T follicular helper cell (primary cell): ENCODE measurements at regions not wholly inside any gene's neighbourhood (a gene's known extent, or its start where the extent isn't known, plus 50 kb on each side); places are given as distances from the start of the nearest gene placed in this dataset.

Experiments used
- DNase-seq: peaks from one replicate; pipeline ENCODE4 v3.0.0-alpha.2; 2020; ENCODE audit warnings: low read depth

- no peak for DNase-seq
Observed at GRCh38 chr14:38063711-38064320, 143.9 kb upstream of the SSTR1 start.

GRCh38 chr14:38065106-38065762 is 142.5 kb upstream of the SSTR1 start:
- DNase-seq, result peak; percentile 67

- no peak for DNase-seq
Observed at GRCh38 chr14:38070061-38070588, 137.6 kb upstream of the SSTR1 start.

- DNase-seq, result no peak
Observed at GRCh38 chr14:38073641-38074040, 134.1 kb upstream of the SSTR1 start.

- DNase-seq, result no peak
Observed at GRCh38 chr14:38074081-38074480, 133.6 kb upstream of the SSTR1 start.

- DNase-seq, result peak; percentile 20
Observed at GRCh38 chr14:38074754-38075153, 132.9 kb upstream of the SSTR1 start.

- peak; percentile 58 for DNase-seq
Observed at GRCh38 chr14:38078393-38078792, 129.3 kb upstream of the SSTR1 start.

GRCh38 chr14:38079268-38079667 is 128.4 kb upstream of the SSTR1 start:
- DNase-seq, result no peak

- DNase-seq, result no peak
Observed at GRCh38 chr14:38079886-38080285, 127.8 kb upstream of the SSTR1 start.

GRCh38 chr14:38080696-38081095 is 127.0 kb upstream of the SSTR1 start:
- no peak for DNase-seq

- no peak for DNase-seq
Observed at GRCh38 chr14:38083039-38083438, 124.7 kb upstream of the SSTR1 start.

- no peak for DNase-seq
Observed at GRCh38 chr14:38089123-38089522, 118.6 kb upstream of the SSTR1 start.

GRCh38 chr14:38090506-38090905 is 117.2 kb upstream of the SSTR1 start:
- no peak for DNase-seq

- no peak for DNase-seq
Observed at GRCh38 chr14:38098074-38098836, 109.4 kb upstream of the SSTR1 start.

GRCh38 chr14:38101679-38102078 is 106.0 kb upstream of the SSTR1 start:
- DNase-seq, result no peak

GRCh38 chr14:38103542-38104225 is 104.0 kb upstream of the SSTR1 start:
- DNase-seq, result no peak

GRCh38 chr14:38105106-38105702 is 102.5 kb upstream of the SSTR1 start:
- DNase-seq, result no peak

GRCh38 chr14:38107216-38107631 is 100.5 kb upstream of the SSTR1 start:
- no peak for DNase-seq

GRCh38 chr14:38108681-38109080 is 99.0 kb upstream of the SSTR1 start:
- DNase-seq, result no peak

GRCh38 chr14:38110258-38110657 is 97.4 kb upstream of the SSTR1 start:
- DNase-seq, result no peak

- no peak for DNase-seq
Observed at GRCh38 chr14:38111046-38111445, 96.7 kb upstream of the SSTR1 start.

GRCh38 chr14:38113546-38113945 is 94.2 kb upstream of the SSTR1 start:
- no peak for DNase-seq
